ENCODE measurements at regions not wholly inside any gene's neighbourhood (a gene's known extent, or its start where the extent isn't known, plus 50 kb on each side); places are given as distances from the start of the nearest gene placed in this dataset.
"Not testable (repeated sequence)": the region's sequence is repeated elsewhere in the genome, so short reads cannot be mapped to it uniquely, and the experiment has no call there.

DNA sequence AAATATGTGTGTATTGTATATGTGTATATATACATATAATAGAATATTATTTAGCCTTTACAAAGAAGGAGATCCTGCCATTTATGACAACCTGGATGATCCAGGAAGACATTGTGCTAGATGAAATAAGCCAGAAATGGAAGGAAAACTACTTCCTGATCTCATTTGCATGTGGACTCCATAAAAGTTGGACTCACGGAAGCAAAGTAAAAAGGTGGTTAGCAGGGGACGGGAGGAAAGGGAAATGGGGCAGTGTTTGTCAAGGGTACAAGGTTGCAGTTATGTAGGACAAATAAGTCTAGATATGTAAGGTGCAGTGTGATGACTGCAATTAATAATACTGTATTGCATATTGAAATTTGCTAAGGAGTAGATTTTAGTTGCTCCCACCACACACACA is 331.1 kb upstream of the FSTL5 start:
- H3K9me3 Mint-ChIP-seq: no peaks in the 10 kb centered on the region

DNA sequence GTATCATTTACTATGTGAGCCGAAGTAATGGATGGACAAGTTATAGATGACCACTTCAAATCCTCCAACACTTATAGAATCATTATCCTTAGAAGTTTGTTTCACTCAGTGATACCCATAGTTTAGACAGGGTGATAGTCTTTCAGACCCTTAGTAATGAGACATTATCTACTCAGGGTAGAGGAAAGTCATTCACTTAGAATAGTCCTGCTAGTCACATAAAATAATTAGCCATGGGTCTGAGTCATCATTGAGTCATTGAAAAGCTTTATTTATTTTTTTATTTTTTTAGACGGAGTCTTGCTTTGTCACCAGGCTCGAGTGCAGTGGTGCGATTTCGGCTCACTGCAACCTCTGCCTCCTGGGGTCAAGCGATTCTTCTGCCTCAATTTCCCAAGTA is 321.7 kb upstream of the FSTL5 start:
- TF ChIP-seq, protein P1, sequence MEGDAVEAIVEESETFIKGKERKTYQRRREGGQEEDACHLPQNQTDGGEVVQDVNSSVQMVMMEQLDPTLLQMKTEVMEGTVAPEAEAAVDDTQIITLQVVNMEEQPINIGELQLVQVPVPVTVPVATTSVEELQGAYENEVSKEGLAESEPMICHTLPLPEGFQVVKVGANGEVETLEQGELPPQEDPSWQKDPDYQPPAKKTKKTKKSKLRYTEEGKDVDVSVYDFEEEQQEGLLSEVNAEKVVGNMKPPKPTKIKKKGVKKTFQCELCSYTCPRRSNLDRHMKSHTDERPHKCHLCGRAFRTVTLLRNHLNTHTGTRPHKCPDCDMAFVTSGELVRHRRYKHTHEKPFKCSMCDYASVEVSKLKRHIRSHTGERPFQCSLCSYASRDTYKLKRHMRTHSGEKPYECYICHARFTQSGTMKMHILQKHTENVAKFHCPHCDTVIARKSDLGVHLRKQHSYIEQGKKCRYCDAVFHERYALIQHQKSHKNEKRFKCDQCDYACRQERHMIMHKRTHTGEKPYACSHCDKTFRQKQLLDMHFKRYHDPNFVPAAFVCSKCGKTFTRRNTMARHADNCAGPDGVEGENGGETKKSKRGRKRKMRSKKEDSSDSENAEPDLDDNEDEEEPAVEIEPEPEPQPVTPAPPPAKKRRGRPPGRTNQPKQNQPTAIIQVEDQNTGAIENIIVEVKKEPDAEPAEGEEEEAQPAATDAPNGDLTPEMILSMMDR (conservative IDR thresholded peaks at IDR 0.05): no peak
- Mint-ChIP-seq H3K27ac (ENCODE audit: unreplicated experiment) (no peak overlapping the region), H3K36me3 (ENCODE audit: low read depth) (peaks cover 5% of the 10 kb centered on the region)

More for the DNA sequence above, 331.1 kb upstream of the FSTL5 start:
- TF ChIP-seq, protein P1 (conservative IDR thresholded peaks at IDR 0.05): no peak
- H3K4me3 Mint-ChIP-seq: no peak overlapping the region
- H3K36me3 Mint-ChIP-seq (ENCODE audit: low read depth): no peaks in the 10 kb centered on the region
- DNase-seq (ENCODE audit: low read depth, low spot score): no peak
- H3K27ac Mint-ChIP-seq (ENCODE audit: unreplicated experiment): no peak overlapping the region
- H3K27me3 Mint-ChIP-seq (ENCODE audit: low read depth): no peaks in the 10 kb centered on the region
- peaks cover 4% of the 10 kb centered on the region for H3K4me1 Mint-ChIP-seq

DNA sequence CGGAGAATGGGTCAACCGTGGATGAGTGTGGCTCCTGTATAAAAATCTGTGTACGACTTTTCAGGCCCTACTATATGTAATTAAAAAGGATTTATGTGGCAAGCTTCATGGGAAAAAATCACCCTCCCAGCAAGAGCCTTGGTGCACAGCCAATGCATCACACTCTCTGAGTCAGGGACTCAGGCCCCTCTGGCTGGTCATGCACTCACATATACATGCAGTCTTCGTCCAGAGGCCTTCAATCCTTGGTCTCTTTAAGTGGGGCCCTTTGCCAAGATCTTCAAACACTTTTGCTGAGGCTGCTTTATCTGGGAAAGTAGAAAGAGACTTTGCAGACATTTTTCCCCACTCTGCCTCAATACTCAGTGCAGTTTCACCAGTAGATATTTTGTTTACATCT is 311.4 kb upstream of the FSTL5 start:
- no peak for DNase-seq (ENCODE audit: low read depth, low spot score)
- Mint-ChIP-seq H3K36me3 (ENCODE audit: low read depth) (no peaks in the 10 kb centered on the region), H3K27ac (ENCODE audit: unreplicated experiment) (no peak overlapping the region), H3K27me3 (ENCODE audit: low read depth) (no peaks in the 10 kb centered on the region), H3K4me3 (no peak overlapping the region), H3K4me1 (no peaks in the 10 kb centered on the region), H3K9me3 (peaks cover 7% of the 10 kb centered on the region)
- TF ChIP-seq, protein P1 (conservative IDR thresholded peaks at IDR 0.05): no peak

More for the DNA sequence above, 321.7 kb upstream of the FSTL5 start:
- H3K4me1 Mint-ChIP-seq: no peaks in the 10 kb centered on the region
- H3K9me3 Mint-ChIP-seq: peaks cover 5% of the 10 kb centered on the region
- H3K27me3 Mint-ChIP-seq (ENCODE audit: low read depth): no peaks in the 10 kb centered on the region
- no peak for DNase-seq (ENCODE audit: low read depth, low spot score)
- no peak overlapping the region for H3K4me3 Mint-ChIP-seq

GRCh38 chr4:162469977-162470376 is 306.2 kb upstream of the FSTL5 start:
- Mint-ChIP-seq H3K27ac (ENCODE audit: unreplicated experiment) (no peak overlapping the region), H3K4me1 (no peaks in the 10 kb centered on the region), H3K4me3 (no peak overlapping the region), H3K36me3 (ENCODE audit: low read depth) (no peaks in the 10 kb centered on the region), H3K27me3 (ENCODE audit: low read depth) (no peaks in the 10 kb centered on the region), H3K9me3 (no peaks in the 10 kb centered on the region)
- no peak for DNase-seq (ENCODE audit: low read depth, low spot score)
- TF ChIP-seq, protein P1 (conservative IDR thresholded peaks at IDR 0.05): no peak

DNA sequence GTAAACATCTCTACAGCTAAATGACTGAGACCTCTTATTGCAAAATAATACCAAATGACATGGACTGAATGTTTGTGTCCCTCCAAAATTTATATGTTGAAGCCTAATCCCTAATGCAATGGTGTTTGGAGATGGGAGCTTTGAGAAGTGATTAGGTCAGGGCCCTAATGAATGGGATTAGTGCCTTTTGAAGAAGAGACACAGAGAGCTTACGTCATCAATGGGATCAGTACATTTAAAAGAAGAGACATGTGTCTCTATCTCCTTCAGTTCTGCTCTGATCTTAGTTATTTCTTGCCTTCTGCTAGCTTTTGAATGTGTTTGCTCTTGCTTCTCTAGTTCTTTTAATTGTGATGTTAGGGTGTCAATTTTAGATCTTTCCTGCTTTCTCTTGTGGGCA is 301.6 kb upstream of the FSTL5 start:
- H3K4me3 Mint-ChIP-seq; H3K27ac Mint-ChIP-seq (ENCODE audit: unreplicated experiment); H3K36me3 Mint-ChIP-seq (ENCODE audit: low read depth); DNase-seq (ENCODE audit: low read depth, low spot score); H3K4me1 Mint-ChIP-seq; H3K9me3 Mint-ChIP-seq; H3K27me3 Mint-ChIP-seq (ENCODE audit: low read depth): not testable (repeated sequence)

GRCh38 chr4:162461952-162462351 is 298.2 kb upstream of the FSTL5 start:
- Mint-ChIP-seq H3K36me3 (ENCODE audit: low read depth) (no peaks in the 10 kb centered on the region), H3K27me3 (ENCODE audit: low read depth) (peaks cover 2% of the 10 kb centered on the region), H3K27ac (ENCODE audit: unreplicated experiment) (no peak overlapping the region), H3K9me3 (peaks cover 3% of the 10 kb centered on the region), H3K4me1 (no peaks in the 10 kb centered on the region), H3K4me3 (no peak overlapping the region)
- TF ChIP-seq, protein P1 (conservative IDR thresholded peaks at IDR 0.05): peak; percentile 56
- DNase-seq (ENCODE audit: low read depth, low spot score): no peak
